Activated T-cell treated with anti-CD3 and anti-CD28 coated beads, Interleukin-2, amount 50 U/mL, for 4 hours (primary cell): ENCODE measurements at regions not wholly inside any gene's neighbourhood (a gene's known extent, or its start where the extent isn't known, plus 50 kb on each side); places are given as distances from the start of the nearest gene placed in this dataset.

Experiments used
- ATAC-seq, 2 donors: fragments of 200-7000 bp; cut with Tn5 transposase; one replicate each; pipeline ENCODE4 v1.10.0; 2021
- DNase-seq: peaks from one replicate; pipeline ENCODE4 v3.0.0-alpha.2; 2020
- H3K27me3 Mint-ChIP-seq: one replicate; pipeline ENCODE4 v1.8.0; 2021; ENCODE audit warnings: low read depth, mixed read lengths
- H3K36me3 Mint-ChIP-seq: one replicate; pipeline ENCODE4 v1.8.0; 2022; ENCODE audit warnings: mixed read lengths; ENCODE audit not compliant: insufficient read depth
- H3K4me1 Mint-ChIP-seq: one replicate; pipeline ENCODE4 v1.8.0; 2021; ENCODE audit warnings: low read depth, mixed read lengths
- H3K4me3 Mint-ChIP-seq: one replicate; pipeline ENCODE4 v1.8.0; 2021; ENCODE audit warnings: mild to moderate bottlenecking, moderate library complexity, mixed read lengths
- H3K9me3 Mint-ChIP-seq: one replicate; pipeline ENCODE4 v1.8.0; 2021; ENCODE audit warnings: mixed read lengths

GRCh38 chr4:128385683-128386304 is 98.2 kb upstream of the PGRMC2 start:
- H3K36me3 Mint-ChIP-seq: no peaks in the 10 kb centered on the region
- DNase-seq: no peak
- ATAC-seq: no peak
- no peaks in the 10 kb centered on the region for H3K9me3 Mint-ChIP-seq
- no peaks in the 10 kb centered on the region for H3K27me3 Mint-ChIP-seq
- H3K4me3 Mint-ChIP-seq: no peak overlapping the region
- H3K4me1 Mint-ChIP-seq: no peaks in the 10 kb centered on the region

- Mint-ChIP-seq H3K4me3 (no peak overlapping the region), H3K4me1 (peaks cover 2% of the 10 kb centered on the region), H3K9me3 (no peaks in the 10 kb centered on the region), H3K27me3 (no peaks in the 10 kb centered on the region), H3K36me3 (no peaks in the 10 kb centered on the region)
- DNase-seq (no peak), ATAC-seq (no peak)
Measured at GRCh38 chr4:128384765-128385598, 97.4 kb upstream of the PGRMC2 start.

GRCh38 chr4:128384091-128384520 is 96.5 kb upstream of the PGRMC2 start:
- no peak for ATAC-seq
- Mint-ChIP-seq H3K9me3 (no peaks in the 10 kb centered on the region), H3K4me1 (peaks cover 2% of the 10 kb centered on the region), H3K36me3 (no peaks in the 10 kb centered on the region), H3K27me3 (no peaks in the 10 kb centered on the region), H3K4me3 (no peak overlapping the region)
- no peak for DNase-seq

GRCh38 chr4:128381748-128382559 is 94.3 kb upstream of the PGRMC2 start:
- no peaks in the 10 kb centered on the region for H3K36me3 Mint-ChIP-seq
- no peak overlapping the region for H3K4me3 Mint-ChIP-seq
- no peak for DNase-seq
- no peaks in the 10 kb centered on the region for H3K27me3 Mint-ChIP-seq
- H3K4me1 Mint-ChIP-seq: peaks cover 2% of the 10 kb centered on the region
- H3K9me3 Mint-ChIP-seq: peaks cover 6% of the 10 kb centered on the region
- no peak for ATAC-seq

- H3K4me3 Mint-ChIP-seq: no peak overlapping the region
Measured at GRCh38 chr4:128380306-128380705, 92.7 kb upstream of the PGRMC2 start.

GRCh38 chr4:128379860-128380259 is 92.2 kb upstream of the PGRMC2 start:
- H3K4me1 Mint-ChIP-seq: peaks cover 2% of the 10 kb centered on the region
- ATAC-seq (no peak), DNase-seq (no peak)
- H3K9me3 Mint-ChIP-seq: peaks cover 9% of the 10 kb centered on the region
- no peak overlapping the region for H3K4me3 Mint-ChIP-seq
- H3K36me3 Mint-ChIP-seq: peaks cover 2% of the 10 kb centered on the region
- no peaks in the 10 kb centered on the region for H3K27me3 Mint-ChIP-seq

More at GRCh38 chr4:128380306-128380705, 92.7 kb upstream of the PGRMC2 start:
- H3K36me3 Mint-ChIP-seq: peaks cover 2% of the 10 kb centered on the region
- DNase-seq (no peak), ATAC-seq (no peak)
- peaks cover 2% of the 10 kb centered on the region for H3K4me1 Mint-ChIP-seq
- H3K27me3 Mint-ChIP-seq: no peaks in the 10 kb centered on the region
- peaks cover 9% of the 10 kb centered on the region for H3K9me3 Mint-ChIP-seq

- Mint-ChIP-seq H3K4me1 (peaks cover 2% of the 10 kb centered on the region), H3K36me3 (peaks cover 2% of the 10 kb centered on the region), H3K9me3 (peaks cover 9% of the 10 kb centered on the region), H3K4me3 (no peak overlapping the region), H3K27me3 (no peaks in the 10 kb centered on the region)
- ATAC-seq (no peak), DNase-seq (no peak)
Measured at GRCh38 chr4:128378668-128379067, 91.1 kb upstream of the PGRMC2 start.

- Mint-ChIP-seq H3K4me3 (no peak overlapping the region), H3K9me3 (peaks cover 9% of the 10 kb centered on the region), H3K27me3 (no peaks in the 10 kb centered on the region), H3K36me3 (peaks cover 2% of the 10 kb centered on the region), H3K4me1 (peaks cover 2% of the 10 kb centered on the region)
- ATAC-seq (no peak), DNase-seq (no peak)
Measured at GRCh38 chr4:128376958-128377357, 89.3 kb upstream of the PGRMC2 start.

GRCh38 chr4:128376303-128376702 is 88.7 kb upstream of the PGRMC2 start:
- Mint-ChIP-seq H3K27me3 (no peaks in the 10 kb centered on the region), H3K4me1 (peaks cover 2% of the 10 kb centered on the region), H3K9me3 (peaks cover 9% of the 10 kb centered on the region), H3K36me3 (peaks cover 2% of the 10 kb centered on the region), H3K4me3 (no peak overlapping the region)
- DNase-seq: no peak
- no peak for ATAC-seq

GRCh38 chr4:128373628-128374027 is 86.0 kb upstream of the PGRMC2 start:
- peaks cover 6% of the 10 kb centered on the region for H3K36me3 Mint-ChIP-seq
- no peak for ATAC-seq
- no peaks in the 10 kb centered on the region for H3K27me3 Mint-ChIP-seq
- H3K9me3 Mint-ChIP-seq: peaks cover 9% of the 10 kb centered on the region
- H3K4me3 Mint-ChIP-seq: no peak overlapping the region
- no peak for DNase-seq
- no peaks in the 10 kb centered on the region for H3K4me1 Mint-ChIP-seq

- no peaks in the 10 kb centered on the region for H3K27me3 Mint-ChIP-seq
- H3K4me1 Mint-ChIP-seq: no peaks in the 10 kb centered on the region
- H3K36me3 Mint-ChIP-seq: peaks cover 8% of the 10 kb centered on the region
- DNase-seq (no peak), ATAC-seq (no peak)
- H3K4me3 Mint-ChIP-seq: no peak overlapping the region
- peaks cover 3% of the 10 kb centered on the region for H3K9me3 Mint-ChIP-seq
Measured at GRCh38 chr4:128371876-128372275, 84.3 kb upstream of the PGRMC2 start.

GRCh38 chr4:128371001-128371777 is 83.6 kb upstream of the PGRMC2 start:
- Mint-ChIP-seq H3K4me1 (no peaks in the 10 kb centered on the region), H3K36me3 (peaks cover 8% of the 10 kb centered on the region), H3K9me3 (peaks cover 3% of the 10 kb centered on the region), H3K27me3 (no peaks in the 10 kb centered on the region), H3K4me3 (no peak overlapping the region)
- ATAC-seq (no peak), DNase-seq (no peak)

GRCh38 chr4:128366212-128366611 is 78.6 kb upstream of the PGRMC2 start:
- Mint-ChIP-seq H3K27me3 (no peaks in the 10 kb centered on the region), H3K4me1 (no peaks in the 10 kb centered on the region), H3K4me3 (no peak overlapping the region), H3K36me3 (peaks cover 6% of the 10 kb centered on the region), H3K9me3 (no peaks in the 10 kb centered on the region)
- ATAC-seq (no peak), DNase-seq (no peak)

GRCh38 chr4:128364565-128364964 is 77.0 kb upstream of the PGRMC2 start:
- Mint-ChIP-seq H3K36me3 (peaks cover 2% of the 10 kb centered on the region), H3K4me3 (no peak overlapping the region), H3K4me1 (no peaks in the 10 kb centered on the region), H3K9me3 (no peaks in the 10 kb centered on the region), H3K27me3 (no peaks in the 10 kb centered on the region)
- DNase-seq (no peak), ATAC-seq (no peak)
